ENCODE measurements at regions not wholly inside any gene's neighbourhood (a gene's known extent, or its start where the extent isn't known, plus 50 kb on each side); places are given as distances from the start of the nearest gene placed in this dataset.

DNA sequence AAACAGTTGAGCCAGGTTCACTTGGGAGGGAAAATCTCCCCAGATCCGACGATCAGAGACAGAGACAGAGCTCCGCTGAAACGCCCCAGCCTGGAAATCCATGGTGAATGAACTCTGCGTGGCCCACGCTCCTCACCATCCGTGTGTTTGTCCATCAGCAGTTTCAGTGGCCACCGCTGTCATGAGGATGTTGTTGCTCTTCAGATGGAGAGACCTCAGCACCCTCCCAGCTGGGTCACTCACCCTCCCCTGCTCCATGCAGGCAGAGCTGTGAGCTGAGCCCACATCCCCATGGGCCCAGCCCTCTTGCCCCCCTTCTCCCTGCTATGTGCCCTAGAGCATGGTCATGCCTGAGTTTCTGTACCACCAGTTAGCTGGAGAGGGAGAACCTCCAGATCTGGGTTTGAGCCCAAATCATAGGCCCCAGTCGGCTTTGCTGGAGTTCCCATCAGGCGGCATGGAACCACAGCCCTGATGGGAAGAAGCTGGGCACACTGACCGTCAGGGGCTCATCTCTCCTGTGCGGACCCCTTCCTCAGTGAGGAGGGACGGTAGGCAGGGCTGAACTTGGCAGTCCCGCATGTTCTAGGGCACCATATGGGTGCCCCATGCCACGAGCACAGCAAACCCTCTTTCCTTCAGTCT lies 154.4 kb upstream of the COL5A1 start:
- Histone ChIP-seq H3K9ac (ENCODE audit: low read depth in 1 of 2, low read length in 2 of 2) (no peak overlapping the region), H3K27me3 (ENCODE audit: control insufficient read depth in 1 of 2, insufficient read depth in 2 of 2, low read length in 2 of 2) (peaks cover 0 to 3% of the 10 kb centered on the region in 2 donors), H3K4me1 (ENCODE audit: control insufficient read depth in 1 of 2, insufficient read depth in 2 of 2, low read length in 2 of 2) (peaks cover 0 to 3% of the 10 kb centered on the region in 2 donors), H3K36me3 (ENCODE audit: control insufficient read depth in 1 of 2, insufficient read depth in 2 of 2, low read length in 2 of 2) (no peaks in the 10 kb centered on the region), H3K4me3 (ENCODE audit: low read depth in 1 of 2, low read length in 2 of 2) (no peak overlapping the region), H3K27ac (ENCODE audit: low read depth, low read length) (no peak overlapping the region), H3K9me3 (ENCODE audit: control insufficient read depth in 1 of 2, low read length in 2 of 2) (no peaks in the 10 kb centered on the region)

DNA sequence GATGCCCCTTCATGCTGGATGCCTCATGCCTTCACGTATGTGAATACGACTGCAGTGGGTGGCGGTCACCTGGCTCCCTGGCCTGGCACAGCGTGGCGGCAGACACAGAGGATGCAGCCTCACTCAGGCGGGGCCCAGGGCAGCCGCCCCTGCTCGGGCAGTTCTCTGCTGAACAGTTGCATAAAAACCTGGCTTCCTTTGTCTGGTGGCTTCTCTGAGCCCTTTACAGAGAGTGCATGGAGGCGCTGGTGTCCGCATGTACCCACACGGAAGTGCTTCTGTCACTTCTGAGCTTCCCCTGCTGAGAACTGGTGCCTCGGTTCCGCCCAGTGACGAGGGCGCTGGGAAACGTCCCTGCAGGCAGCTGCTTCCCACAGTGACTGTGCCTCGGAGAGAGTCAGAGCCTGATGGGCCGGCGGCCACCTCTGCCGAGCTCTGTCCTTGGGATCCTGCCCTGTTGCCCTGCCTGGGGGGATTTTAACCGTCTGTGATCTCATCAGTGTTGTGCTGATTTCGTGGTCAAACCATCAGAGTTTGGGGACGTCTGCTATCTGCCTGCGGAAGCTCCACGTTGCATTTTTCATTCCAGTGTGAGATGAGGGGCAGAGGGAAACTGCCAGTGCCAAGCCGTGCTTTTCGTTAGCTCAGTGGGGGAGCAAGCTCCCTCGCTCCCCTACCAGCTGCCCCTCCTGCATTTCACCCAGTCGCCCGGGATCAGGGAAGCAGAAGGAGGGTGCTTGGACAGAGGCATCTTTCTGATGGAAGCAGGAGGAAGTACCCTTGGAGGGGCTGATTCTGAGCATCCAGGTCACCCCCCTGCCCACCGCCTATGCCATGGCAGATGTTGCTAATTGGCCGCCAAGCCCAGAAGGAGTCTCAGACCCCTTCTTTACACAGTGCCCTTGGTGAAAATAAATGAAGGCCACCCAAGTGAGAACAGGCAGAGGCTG lies 153.0 kb upstream of the COL5A1 start:
- Histone ChIP-seq H3K27me3 (ENCODE audit: control insufficient read depth in 1 of 2, insufficient read depth in 2 of 2, low read length in 2 of 2) (peaks cover 0 to 3% of the 10 kb centered on the region in 2 donors), H3K4me3 (ENCODE audit: low read depth in 1 of 2, low read length in 2 of 2) (no peak overlapping the region), H3K36me3 (ENCODE audit: control insufficient read depth in 1 of 2, insufficient read depth in 2 of 2, low read length in 2 of 2) (no peaks in the 10 kb centered on the region), H3K9ac (ENCODE audit: low read depth in 1 of 2, low read length in 2 of 2) (no peak overlapping the region), H3K27ac (ENCODE audit: low read depth, low read length) (no peak overlapping the region), H3K4me1 (ENCODE audit: control insufficient read depth in 1 of 2, insufficient read depth in 2 of 2, low read length in 2 of 2) (peaks cover 0 to 3% of the 10 kb centered on the region in 2 donors), H3K9me3 (ENCODE audit: control insufficient read depth in 1 of 2, low read length in 2 of 2) (no peaks in the 10 kb centered on the region)

DNA sequence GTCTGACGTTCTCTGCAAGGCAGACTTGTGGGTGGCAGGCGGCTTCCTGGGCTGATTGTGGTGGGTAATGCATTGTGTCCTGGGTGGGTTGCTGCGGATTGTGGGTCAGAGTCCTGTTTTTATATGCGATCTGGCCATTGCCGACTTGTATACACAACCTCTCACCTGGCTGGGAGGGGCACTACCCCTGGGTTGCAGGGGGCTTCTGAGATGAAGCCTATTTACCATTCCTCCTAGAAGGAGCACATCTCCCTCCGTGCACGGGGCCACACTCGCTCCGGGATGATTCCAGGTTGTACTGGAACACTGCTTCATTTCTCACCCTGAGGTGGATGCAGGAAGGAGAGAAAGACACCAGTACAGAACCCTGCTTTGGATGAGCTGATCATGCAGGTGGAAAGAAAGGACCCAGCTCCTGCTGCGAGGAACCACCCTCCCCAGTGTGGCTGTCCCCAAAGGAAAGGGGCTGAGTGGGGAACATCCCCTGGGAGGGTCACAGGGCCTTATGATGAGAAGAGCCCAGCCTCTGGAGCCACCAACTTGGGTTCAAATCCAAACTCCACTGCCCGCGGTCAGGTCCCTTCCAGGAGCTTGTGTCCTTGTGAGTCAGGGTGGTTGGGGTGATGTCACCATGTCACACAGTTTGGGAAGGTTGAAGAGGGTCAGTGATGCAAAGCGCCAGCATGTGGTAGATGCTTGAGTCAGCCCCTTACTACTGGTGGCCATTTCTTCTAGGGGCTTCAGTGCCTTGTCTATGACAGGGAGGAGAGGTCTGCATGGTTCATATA lies 151.8 kb upstream of the COL5A1 start:
- H3K36me3 ChIP-seq (ENCODE audit: control insufficient read depth in 1 of 2, insufficient read depth in 2 of 2, low read length in 2 of 2) = no peaks in the 10 kb centered on the region
- no peak overlapping the region for H3K9ac ChIP-seq (ENCODE audit: low read depth in 1 of 2, low read length in 2 of 2)
- H3K4me3 ChIP-seq (ENCODE audit: low read depth in 1 of 2, low read length in 2 of 2) = no peak overlapping the region
- H3K27me3 ChIP-seq (ENCODE audit: control insufficient read depth in 1 of 2, insufficient read depth in 2 of 2, low read length in 2 of 2) = peaks cover 0 to 3% of the 10 kb centered on the region in 2 donors
- H3K4me1 ChIP-seq (ENCODE audit: control insufficient read depth in 1 of 2, insufficient read depth in 2 of 2, low read length in 2 of 2) = peaks cover 0 to 3% of the 10 kb centered on the region in 2 donors
- H3K9me3 ChIP-seq (ENCODE audit: control insufficient read depth in 1 of 2, low read length in 2 of 2) = no peaks in the 10 kb centered on the region
- H3K27ac ChIP-seq (ENCODE audit: low read depth, low read length) = no peak overlapping the region

DNA sequence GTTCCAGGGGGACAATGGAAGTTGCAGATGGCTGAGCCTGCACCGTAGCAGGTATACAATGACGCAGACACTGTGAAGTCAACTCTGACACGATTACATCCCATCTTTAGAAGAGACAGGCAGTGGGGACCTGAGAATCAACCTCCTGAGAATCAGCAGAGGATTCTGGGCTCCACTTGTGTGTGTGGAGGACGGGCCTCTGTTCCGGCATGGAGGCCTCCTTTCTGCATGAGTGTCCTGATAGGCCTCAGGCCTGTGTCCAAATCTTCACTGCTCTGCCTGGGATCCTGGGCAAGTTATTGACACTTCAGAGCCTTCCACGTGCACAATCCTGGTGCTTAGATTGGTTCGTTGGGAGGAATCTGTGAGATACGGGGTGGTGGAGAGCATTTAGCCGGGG lies 151.2 kb upstream of the COL5A1 start:
- Histone ChIP-seq H3K4me3 (ENCODE audit: low read depth in 1 of 2, low read length in 2 of 2) (no peak overlapping the region), H3K27me3 (ENCODE audit: control insufficient read depth in 1 of 2, insufficient read depth in 2 of 2, low read length in 2 of 2) (peaks cover 0 to 3% of the 10 kb centered on the region in 2 donors), H3K9me3 (ENCODE audit: control insufficient read depth in 1 of 2, low read length in 2 of 2) (no peaks in the 10 kb centered on the region), H3K9ac (ENCODE audit: low read depth in 1 of 2, low read length in 2 of 2) (no peak overlapping the region), H3K36me3 (ENCODE audit: control insufficient read depth in 1 of 2, insufficient read depth in 2 of 2, low read length in 2 of 2) (no peaks in the 10 kb centered on the region), H3K4me1 (ENCODE audit: control insufficient read depth in 1 of 2, insufficient read depth in 2 of 2, low read length in 2 of 2) (peaks cover 0 to 3% of the 10 kb centered on the region in 2 donors), H3K27ac (ENCODE audit: low read depth, low read length) (no peak overlapping the region)

DNA sequence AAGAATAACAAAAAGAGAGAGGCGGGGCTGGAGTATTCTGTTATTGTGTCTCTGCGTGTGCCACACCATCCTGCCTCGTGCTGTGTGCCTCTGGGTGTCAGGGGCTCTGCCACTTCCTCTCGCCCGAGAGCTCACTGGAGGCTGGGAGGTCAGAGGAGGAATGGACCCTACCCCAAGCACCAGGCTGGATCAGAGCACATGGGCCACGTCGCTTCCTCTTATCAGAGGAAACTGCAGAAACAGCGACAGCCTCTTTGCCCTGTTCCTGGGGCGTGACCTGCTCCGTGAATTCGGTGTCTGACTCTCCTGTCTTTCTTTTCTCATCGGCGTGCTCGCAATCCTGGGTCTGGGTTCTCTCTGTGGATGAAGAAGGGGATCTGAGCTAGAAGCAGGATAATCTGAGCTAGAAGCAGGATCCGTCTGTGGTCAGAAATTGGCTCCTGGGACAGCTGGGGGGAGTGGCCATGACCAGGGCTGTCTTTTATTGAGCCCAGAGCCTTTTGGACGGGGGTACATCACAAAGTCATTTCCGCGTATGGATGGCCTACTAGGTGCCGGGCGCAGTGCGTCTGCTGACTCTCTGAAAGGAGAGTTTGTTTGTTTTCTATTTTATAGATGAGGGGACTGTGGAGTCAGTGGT lies 150.3 kb upstream of the COL5A1 start:
- Histone ChIP-seq H3K9ac (ENCODE audit: low read depth in 1 of 2, low read length in 2 of 2) (no peak overlapping the region), H3K9me3 (ENCODE audit: control insufficient read depth in 1 of 2, low read length in 2 of 2) (no peaks in the 10 kb centered on the region), H3K4me3 (ENCODE audit: low read depth in 1 of 2, low read length in 2 of 2) (no peak overlapping the region), H3K4me1 (ENCODE audit: control insufficient read depth in 1 of 2, insufficient read depth in 2 of 2, low read length in 2 of 2) (peaks cover 0 to 3% of the 10 kb centered on the region in 2 donors), H3K27ac (ENCODE audit: low read depth, low read length) (no peak overlapping the region), H3K36me3 (ENCODE audit: control insufficient read depth in 1 of 2, insufficient read depth in 2 of 2, low read length in 2 of 2) (no peaks in the 10 kb centered on the region), H3K27me3 (ENCODE audit: control insufficient read depth in 1 of 2, insufficient read depth in 2 of 2, low read length in 2 of 2) (peaks cover 0 to 3% of the 10 kb centered on the region in 2 donors)

DNA sequence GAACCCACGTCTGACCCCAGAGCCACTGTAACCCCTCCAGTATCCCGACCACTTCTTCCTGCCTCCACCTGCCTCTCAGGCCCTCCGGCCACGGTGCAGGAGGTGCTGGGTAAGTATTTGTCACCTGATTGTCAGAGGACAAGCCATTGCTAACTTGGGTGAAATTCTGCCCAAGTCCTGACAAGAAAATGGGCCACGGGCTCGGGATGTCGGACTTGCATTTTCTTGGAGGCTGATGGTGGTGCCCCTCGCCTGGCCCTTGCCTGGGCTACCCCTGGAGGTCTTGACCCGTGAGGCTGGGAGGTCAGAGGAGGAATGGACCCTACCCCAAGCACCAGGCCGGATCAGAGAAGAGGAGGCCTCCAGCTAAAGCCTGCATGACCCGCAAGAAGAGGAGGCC lies 149.7 kb upstream of the COL5A1 start:
- Histone ChIP-seq H3K36me3 (ENCODE audit: control insufficient read depth in 1 of 2, insufficient read depth in 2 of 2, low read length in 2 of 2) (no peaks in the 10 kb centered on the region), H3K4me1 (ENCODE audit: control insufficient read depth in 1 of 2, insufficient read depth in 2 of 2, low read length in 2 of 2) (peaks cover 0 to 3% of the 10 kb centered on the region in 2 donors), H3K27ac (ENCODE audit: low read depth, low read length) (no peak overlapping the region), H3K9ac (ENCODE audit: low read depth in 1 of 2, low read length in 2 of 2) (no peak overlapping the region), H3K4me3 (ENCODE audit: low read depth in 1 of 2, low read length in 2 of 2) (no peak overlapping the region), H3K27me3 (ENCODE audit: control insufficient read depth in 1 of 2, insufficient read depth in 2 of 2, low read length in 2 of 2) (peaks cover 0 to 3% of the 10 kb centered on the region in 2 donors), H3K9me3 (ENCODE audit: control insufficient read depth in 1 of 2, low read length in 2 of 2) (no peaks in the 10 kb centered on the region)

DNA sequence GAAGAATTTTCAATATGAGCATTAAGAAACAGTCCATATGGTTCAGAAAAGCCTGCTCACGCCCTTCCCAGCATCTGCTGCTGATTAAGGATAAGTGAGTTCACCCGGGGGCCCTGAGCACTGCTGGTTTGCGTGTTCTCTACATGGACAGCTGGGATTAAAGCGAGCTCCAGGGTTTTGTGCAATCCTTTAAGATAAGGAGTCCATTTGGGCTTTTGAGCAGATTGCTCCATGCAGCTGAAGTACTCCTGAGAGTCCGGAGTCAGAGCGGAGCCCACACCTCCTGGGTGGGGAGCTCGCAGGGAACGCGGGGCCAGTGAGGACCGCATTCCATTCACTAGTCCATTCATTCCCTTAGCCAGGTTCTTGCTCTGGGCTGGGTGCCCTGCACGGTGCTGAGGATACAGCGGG lies 149.3 kb upstream of the COL5A1 start:
- peaks cover 0 to 3% of the 10 kb centered on the region in 2 donors for H3K4me1 ChIP-seq (ENCODE audit: control insufficient read depth in 1 of 2, insufficient read depth in 2 of 2, low read length in 2 of 2)
- peaks cover 0 to 3% of the 10 kb centered on the region in 2 donors for H3K27me3 ChIP-seq (ENCODE audit: control insufficient read depth in 1 of 2, insufficient read depth in 2 of 2, low read length in 2 of 2)
- no peak overlapping the region for H3K9ac ChIP-seq (ENCODE audit: low read depth in 1 of 2, low read length in 2 of 2)
- no peaks in the 10 kb centered on the region for H3K9me3 ChIP-seq (ENCODE audit: control insufficient read depth in 1 of 2, low read length in 2 of 2)
- no peak overlapping the region for H3K4me3 ChIP-seq (ENCODE audit: low read depth in 1 of 2, low read length in 2 of 2)
- no peak overlapping the region for H3K27ac ChIP-seq (ENCODE audit: low read depth, low read length)
- no peaks in the 10 kb centered on the region for H3K36me3 ChIP-seq (ENCODE audit: control insufficient read depth in 1 of 2, insufficient read depth in 2 of 2, low read length in 2 of 2)

DNA sequence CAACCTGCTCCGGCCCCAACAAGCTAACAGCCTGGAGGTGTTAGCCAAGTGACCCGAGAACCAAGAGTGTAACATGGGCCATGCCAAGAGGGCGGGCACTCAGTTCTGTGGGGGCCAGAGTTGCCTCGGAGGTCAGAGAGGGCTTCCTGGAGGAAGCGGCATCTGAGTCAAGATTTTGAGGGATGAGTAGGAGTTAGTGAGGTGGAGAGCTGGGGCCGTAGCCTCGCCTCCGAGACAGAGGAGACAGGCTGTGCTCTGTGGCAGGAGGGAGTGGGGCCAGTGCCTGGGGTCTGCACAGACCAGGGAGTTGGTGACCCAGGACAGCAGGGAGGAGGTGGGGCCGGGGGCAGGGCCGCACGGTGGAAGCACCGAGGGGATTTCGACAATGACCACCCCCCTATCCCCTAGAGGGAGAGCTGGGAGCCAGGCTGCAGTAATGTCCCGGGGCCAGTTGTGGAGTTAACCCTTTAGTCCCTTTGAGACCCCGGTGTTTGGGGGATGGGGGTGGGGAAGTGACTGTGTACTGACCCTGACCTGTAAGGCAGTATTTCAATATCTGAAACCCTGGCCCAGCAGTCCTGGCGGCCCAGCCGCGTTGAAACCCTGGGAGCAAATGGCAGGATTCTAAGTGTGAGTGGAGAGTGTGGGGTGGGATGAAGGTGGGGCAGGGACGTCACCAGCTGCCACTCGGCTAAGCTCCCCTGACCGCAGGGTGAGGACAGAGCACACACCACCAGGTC lies 148.7 kb upstream of the COL5A1 start:
- Histone ChIP-seq H3K27me3 (ENCODE audit: control insufficient read depth in 1 of 2, insufficient read depth in 2 of 2, low read length in 2 of 2) (peaks cover 0 to 3% of the 10 kb centered on the region in 2 donors), H3K4me3 (ENCODE audit: low read depth in 1 of 2, low read length in 2 of 2) (no peak overlapping the region), H3K36me3 (ENCODE audit: control insufficient read depth in 1 of 2, insufficient read depth in 2 of 2, low read length in 2 of 2) (no peaks in the 10 kb centered on the region), H3K9ac (ENCODE audit: low read depth in 1 of 2, low read length in 2 of 2) (no peak overlapping the region), H3K27ac (ENCODE audit: low read depth, low read length) (no peak overlapping the region), H3K9me3 (ENCODE audit: control insufficient read depth in 1 of 2, low read length in 2 of 2) (no peaks in the 10 kb centered on the region), H3K4me1 (ENCODE audit: control insufficient read depth in 1 of 2, insufficient read depth in 2 of 2, low read length in 2 of 2) (peaks cover 0 to 3% of the 10 kb centered on the region in 2 donors)

Data from duodenal mucosa (tissue), 2 donors.